NB4 (cell line): ENCODE measurements at regions not wholly inside any gene's neighbourhood (a gene's known extent, or its start where the extent isn't known, plus 50 kb on each side); places are given as distances from the start of the nearest gene placed in this dataset.

Source experiments
- CTCF ChIP-seq: IDR thresholded peaks from one replicate; pipeline ENCODE4 v1.5.1; 2012; ENCODE audit warnings: low read depth, low read length
- MAX ChIP-seq: IDR thresholded peaks from 2 replicates; pipeline ENCODE4 v1.6.1; 2011; ENCODE audit warnings: low read depth, low read length
- POLR2A ChIP-seq: IDR thresholded peaks from 2 replicates; pipeline ENCODE4 v1.6.1; 2011; ENCODE audit warnings: mild to moderate bottlenecking; ENCODE audit not compliant: insufficient read length; ENCODE audit errors: extremely low read depth

- no peak for TF ChIP-seq CTCF
- TF ChIP-seq POLR2A: no peak
- no peak for TF ChIP-seq MAX
Measured at GRCh38 chr6:163948250-163948649, 533.7 kb downstream of the QKI start.
